Neural cell (in vitro differentiated cells): ENCODE measurements at regions not wholly inside any gene's neighbourhood (a gene's known extent, or its start where the extent isn't known, plus 50 kb on each side); places are given as distances from the start of the nearest gene placed in this dataset.

Source experiments
- EZH2 ChIP-seq: fragments of 200-600, 300-800 bp; shearing (Covaris generic), sonication (generic); IDR thresholded peaks from 2 replicates; pipeline ENCODE4 v1.6.1; 2014; ENCODE audit warnings: antibody characterized with exemption, low read length, borderline replicate concordance, mild to moderate bottlenecking; ENCODE audit not compliant: insufficient read depth, poor library complexity, severe bottlenecking
- POLR2AphosphoS5 ChIP-seq: IDR thresholded peaks from 2 replicates; pipeline ENCODE4 v1.6.1; 2012
- REST ChIP-seq: IDR thresholded peaks from 2 replicates; pipeline ENCODE4 v1.6.1; 2012; ENCODE audit warnings: borderline replicate concordance
- SMC3 ChIP-seq: fragments of 450-650 bp; conservative IDR thresholded peaks from 2 replicates; pipeline ENCODE4 v1.6.1; 2014; ENCODE audit warnings: antibody characterized with exemption, mild to moderate bottlenecking, moderate library complexity; ENCODE audit not compliant: poor library complexity
- TF ChIP-seq, protein P1 (sequence below): fragments of 450-650 bp; IDR thresholded peaks from 2 replicates; pipeline ENCODE4 v1.5.1; 2014; ENCODE audit warnings: antibody characterized with exemption, mild to moderate bottlenecking, moderate library complexity; ENCODE audit not compliant: poor library complexity, severe bottlenecking

DNA sequence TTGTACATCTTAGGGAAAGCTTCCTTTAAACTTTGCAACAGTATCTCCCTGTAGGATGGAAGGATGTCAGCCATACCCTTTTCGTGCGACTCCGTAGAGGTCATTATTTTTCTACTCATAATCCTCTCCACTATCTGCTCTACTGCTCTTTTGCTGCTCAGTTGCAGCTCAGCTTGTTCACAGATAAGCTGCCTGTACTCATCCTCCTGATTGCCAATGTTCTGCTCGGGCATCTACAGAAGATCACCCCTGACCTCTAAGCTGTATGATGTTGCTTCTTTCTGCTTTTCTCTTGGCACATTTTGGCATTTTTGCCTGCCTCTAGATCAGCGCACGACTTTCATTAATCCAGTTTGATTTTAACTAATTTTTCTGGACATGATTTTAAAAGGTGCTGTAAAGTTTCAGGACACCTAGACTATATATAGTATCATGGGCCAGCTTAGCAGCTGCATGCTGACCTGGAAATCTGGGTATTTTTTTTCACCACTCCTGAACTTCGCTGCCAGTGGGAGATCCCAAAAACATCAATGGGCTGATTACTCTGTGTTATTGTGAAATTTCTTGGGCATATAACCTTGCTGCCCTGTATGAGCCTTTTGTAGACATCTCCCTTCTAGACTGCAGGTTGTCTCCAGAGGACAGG, 131.2 kb upstream of the ZNF608 start:
- TF ChIP-seq REST = no peak
- TF ChIP-seq, protein P1, sequence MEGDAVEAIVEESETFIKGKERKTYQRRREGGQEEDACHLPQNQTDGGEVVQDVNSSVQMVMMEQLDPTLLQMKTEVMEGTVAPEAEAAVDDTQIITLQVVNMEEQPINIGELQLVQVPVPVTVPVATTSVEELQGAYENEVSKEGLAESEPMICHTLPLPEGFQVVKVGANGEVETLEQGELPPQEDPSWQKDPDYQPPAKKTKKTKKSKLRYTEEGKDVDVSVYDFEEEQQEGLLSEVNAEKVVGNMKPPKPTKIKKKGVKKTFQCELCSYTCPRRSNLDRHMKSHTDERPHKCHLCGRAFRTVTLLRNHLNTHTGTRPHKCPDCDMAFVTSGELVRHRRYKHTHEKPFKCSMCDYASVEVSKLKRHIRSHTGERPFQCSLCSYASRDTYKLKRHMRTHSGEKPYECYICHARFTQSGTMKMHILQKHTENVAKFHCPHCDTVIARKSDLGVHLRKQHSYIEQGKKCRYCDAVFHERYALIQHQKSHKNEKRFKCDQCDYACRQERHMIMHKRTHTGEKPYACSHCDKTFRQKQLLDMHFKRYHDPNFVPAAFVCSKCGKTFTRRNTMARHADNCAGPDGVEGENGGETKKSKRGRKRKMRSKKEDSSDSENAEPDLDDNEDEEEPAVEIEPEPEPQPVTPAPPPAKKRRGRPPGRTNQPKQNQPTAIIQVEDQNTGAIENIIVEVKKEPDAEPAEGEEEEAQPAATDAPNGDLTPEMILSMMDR = no peak
- no peak for TF ChIP-seq EZH2
- no peak for TF ChIP-seq POLR2AphosphoS5
- no peak for TF ChIP-seq SMC3
